ENCODE measurements at regions not wholly inside any gene's neighbourhood (a gene's known extent, or its start where the extent isn't known, plus 50 kb on each side); places are given as distances from the start of the nearest gene placed in this dataset.

- no peak for DNase-seq
Measured at GRCh38 chr10:28926932-28927331, 249.6 kb downstream of the BAMBI start.

- DNase-seq, result no peak
Measured at GRCh38 chr10:28928484-28928883, 251.2 kb downstream of the BAMBI start.

GRCh38 chr10:28929942-28930341, 252.6 kb downstream of the BAMBI start:
- DNase-seq, result no peak

DNA sequence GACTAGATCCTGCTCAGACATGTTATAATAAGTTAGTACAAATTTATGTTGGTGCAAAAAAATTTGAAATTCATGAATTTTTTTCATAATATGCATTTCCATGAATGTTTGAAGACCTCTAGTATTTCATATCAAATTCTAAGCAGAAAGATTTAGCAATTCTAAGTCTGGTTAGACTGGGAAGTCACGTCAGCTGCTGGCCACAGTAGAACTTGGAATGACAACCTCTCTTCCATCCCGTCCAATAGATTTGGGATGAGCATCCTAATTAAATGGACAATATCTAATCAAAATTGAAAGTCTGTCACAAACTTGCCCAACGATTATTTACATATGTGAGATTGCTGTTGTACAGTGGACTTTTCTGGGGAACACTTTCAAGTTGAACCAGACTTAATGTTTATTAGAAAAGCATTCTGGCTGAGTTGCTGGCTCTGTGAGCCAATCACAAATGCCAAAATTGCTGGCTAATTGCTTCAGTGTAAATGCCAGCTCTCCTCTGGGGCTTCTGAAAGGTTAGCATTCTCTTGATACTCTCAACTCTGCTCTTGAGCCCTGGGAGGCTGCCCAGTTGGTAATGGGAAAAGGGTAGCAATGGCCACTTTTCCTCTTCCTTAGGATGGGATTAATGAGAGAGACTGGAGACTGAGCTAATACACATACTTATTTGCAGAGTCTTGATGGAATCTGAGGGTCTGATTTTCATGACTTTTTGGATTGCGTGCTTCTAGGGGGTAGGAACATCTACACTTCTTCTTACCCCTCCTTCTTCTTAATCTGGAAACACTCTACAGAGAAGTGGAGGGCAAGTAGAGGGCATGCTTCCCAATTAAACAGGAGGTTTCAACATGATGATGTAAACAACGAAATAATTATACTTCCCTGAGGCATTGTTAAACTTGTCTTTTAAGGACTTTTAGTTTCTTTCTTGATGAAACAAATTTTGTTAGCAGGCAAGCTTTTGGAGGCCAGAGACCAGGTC, 253.5 kb downstream of the BAMBI start:
- no peak for DNase-seq

DNA sequence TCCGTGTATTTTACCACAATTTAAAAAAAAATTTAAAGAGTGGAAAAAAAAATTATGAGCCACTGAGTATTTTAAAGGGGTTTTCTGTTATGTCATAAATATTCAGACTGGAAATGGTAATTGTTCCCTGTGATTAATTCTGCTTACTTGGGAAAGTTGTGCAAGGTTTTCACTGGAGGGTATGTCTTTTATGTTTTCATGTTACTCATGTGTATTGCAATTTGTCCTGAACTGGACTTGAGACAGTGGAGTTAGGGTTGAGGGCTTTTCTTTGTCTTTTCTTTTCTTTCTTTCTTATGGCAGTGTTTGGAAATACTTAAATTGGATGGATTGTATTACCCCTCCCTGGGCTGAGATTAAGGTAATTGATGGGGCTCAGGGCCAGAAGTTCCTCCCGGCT, 257.7 kb downstream of the BAMBI start:
- DNase-seq, result no peak

- DNase-seq, result no peak
Measured at GRCh38 chr10:28937959-28938358, 260.6 kb downstream of the BAMBI start.

DNA sequence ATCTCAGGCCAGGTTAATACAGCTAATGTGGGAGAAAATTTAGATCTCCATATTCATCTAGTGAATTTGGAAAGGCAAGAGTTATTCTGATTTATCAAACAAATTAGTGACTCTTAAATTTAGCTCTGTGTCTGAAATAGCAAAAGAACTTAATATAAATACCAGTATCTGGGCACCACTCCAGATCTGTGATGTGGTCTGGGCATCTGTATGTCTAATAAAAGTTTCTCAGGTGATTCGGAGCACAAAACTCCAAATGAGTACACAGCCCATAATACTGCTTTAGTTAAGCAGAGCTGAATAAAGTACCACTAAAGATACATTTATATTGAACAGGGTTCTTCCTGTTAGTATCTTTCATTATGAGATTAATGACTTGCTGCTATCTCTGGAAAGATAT, 261.4 kb downstream of the BAMBI start:
- DNase-seq, result no peak

- peak; percentile 92 to 93 for DNase-seq
Measured at GRCh38 chr10:28939281-28940157, 262.2 kb downstream of the BAMBI start.

DNA sequence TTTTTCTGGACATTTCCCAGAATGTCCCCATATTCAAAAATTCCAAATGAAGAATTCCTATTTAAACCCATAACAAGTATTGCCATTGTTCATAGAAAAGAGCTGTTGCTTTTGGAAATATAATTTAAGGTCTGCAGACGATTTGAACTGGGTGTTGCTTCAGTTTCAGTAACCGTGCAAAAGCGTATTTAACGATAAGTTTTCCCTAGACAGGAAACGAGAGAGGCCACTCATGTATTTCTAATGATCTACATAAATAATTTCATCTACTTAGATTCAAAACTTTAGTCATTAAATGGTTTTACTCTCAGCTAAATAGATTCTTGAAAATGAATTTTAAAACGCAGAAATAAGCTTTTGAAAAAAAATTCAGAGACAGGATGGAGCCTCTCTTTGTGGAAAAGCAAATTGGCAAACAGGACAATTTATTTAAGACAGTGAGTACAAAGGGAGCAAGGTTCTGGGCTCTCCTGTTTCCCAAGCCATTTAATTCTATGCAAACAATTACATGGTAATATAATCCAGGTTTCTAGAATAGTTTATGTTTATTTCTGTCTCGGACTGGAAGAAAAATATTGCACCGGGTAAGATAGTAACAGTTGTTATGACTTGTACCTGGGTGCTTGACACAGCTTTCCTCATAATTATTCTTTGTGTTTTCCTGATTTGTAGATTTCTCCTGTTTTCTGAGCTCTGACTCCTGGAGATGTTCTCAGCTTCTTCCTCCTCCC, 263.0 kb downstream of the BAMBI start:
- DNase-seq, result no peak

GRCh38 chr10:28942012-28942411, 264.7 kb downstream of the BAMBI start:
- no peak for DNase-seq

DNA sequence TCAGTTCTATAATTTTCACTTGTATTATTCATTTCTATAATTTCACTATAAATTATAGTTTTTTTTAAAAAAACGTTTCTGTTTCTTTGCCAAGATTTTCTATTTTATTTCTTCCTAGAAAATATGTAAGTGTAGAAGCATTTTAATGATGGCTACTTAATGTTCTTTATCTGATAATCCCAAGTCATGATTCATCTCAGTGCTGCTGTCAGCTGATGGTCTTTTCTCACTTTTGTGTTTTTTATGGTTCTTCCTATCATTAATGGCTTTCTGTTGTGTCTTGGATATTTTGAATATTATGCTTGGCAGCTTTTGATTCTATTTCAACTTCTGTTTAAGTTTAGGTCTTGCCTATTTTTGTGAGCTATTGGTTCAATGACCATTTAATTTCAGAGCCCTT, 268.6 kb downstream of the BAMBI start:
- DNase-seq, result no peak

DNA sequence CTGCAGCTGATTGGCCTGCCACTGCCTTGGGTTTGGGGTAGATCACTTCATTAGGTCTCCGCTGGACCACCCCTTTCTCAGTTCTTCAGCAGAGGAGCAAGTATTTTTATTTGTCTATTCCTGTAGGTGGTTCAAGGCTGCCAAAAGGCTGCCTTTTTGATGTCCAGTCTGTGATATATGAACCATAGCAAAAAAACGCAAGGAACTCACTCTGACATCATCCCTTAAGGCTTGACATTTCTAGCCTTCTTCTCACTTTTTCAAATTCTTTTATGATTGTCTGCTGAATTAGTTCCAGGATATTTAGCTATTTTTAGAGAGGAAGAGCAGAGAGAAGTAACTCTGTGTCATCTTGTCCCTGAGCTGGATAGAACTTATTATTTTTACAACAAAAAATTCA, 269.2 kb downstream of the BAMBI start:
- DNase-seq, result no peak

- no peak for DNase-seq
Measured at GRCh38 chr10:28947171-28947570, 269.9 kb downstream of the BAMBI start.

DNA sequence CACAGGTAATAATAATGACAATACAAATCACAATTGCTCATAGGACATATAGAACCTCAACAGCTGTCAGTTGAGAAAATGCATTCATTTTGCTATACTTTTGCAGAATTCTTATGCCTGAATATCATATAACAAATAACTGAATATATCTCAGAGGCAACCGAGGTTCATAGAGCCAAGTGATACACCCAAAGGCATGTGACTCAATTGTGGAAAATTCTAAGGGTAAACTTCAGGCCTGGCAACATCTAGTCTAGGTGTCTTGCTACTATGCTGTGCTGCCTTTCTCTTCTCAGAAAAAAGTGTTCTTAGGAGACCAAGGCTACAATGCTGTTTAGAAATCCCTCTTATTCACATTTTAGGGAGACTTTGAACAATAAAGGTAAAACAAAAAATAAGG, 270.7 kb downstream of the BAMBI start:
- no peak for DNase-seq

- no peak for DNase-seq
Measured at GRCh38 chr10:28949005-28950004, 272.0 kb downstream of the BAMBI start.

GRCh38 chr10:28951484-28951883, 274.2 kb downstream of the BAMBI start:
- no peak for DNase-seq

GRCh38 chr10:28952523-28952922, 275.2 kb downstream of the BAMBI start:
- DNase-seq, result no peak

DNA sequence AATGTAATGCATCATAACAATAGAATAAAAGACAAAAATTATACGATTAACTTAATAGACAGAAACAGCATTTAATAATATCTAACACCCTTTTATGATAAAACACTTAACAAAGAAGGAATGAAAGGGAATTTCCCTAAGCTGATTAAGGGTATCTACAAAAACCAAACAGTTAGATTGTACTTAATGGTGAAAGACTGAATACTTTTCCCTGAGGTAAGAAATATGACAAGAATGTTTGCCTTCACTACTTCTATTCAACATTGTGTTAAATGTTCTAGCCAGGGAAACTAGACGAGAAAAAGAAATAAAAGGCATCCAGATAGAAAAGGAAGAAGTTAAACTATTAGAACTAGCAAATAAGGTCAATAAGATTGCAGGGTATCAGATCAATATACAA, 276.9 kb downstream of the BAMBI start:
- DNase-seq, result no peak

DNA sequence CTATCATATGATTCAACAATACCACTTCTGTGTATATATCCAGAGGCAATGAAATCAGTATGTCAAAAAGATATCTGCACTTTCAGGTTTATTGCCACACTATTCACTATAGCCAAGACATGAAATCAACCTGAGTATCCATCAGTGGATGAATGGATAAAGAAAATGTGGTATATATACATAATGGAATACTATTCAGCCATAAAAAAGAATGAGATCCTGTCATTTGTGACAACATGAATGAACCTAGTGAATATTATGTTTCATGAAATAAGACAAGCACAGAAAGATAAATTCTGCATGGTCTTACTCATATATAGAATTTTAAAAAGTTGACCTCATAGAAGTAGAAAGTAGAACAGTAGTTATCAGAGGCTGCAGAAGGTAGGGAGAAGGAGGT, 281.1 kb downstream of the BAMBI start:
- no peak for DNase-seq

DNA sequence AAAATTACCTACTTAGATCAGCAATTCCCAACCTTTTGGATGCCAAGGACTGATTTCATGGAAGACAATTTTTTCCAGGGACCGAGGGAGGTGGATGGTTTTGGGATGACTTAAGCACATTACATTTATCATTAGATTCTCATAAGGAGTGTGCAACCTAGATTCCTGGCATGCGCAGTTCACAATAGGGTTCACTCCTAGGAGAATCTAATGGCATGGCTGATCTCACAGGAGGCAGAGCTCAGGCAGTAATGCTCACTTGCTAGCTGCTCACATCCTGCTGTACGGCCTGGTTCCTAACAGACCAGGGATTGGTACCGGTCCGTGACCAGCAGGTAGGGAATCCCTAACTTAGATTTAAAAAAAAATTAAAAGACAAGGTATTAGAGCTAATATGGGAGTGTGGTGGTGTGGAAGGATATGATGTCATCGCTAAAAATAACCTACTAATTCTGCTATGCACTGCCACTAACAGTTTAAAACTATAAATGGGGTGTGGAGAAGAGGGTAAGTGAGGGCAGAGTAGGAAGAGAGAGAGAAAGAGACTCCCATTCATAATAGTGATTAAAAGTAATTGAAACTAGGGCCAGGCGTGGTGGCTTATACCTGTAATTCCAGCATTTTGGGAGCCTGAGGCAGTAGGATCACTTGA, 282.7 kb downstream of the BAMBI start:
- DNase-seq, result no peak

All from right lung (tissue), 2 donors.